ENCODE measurements at regions not wholly inside any gene's neighbourhood (a gene's known extent, or its start where the extent isn't known, plus 50 kb on each side); places are given as distances from the start of the nearest gene placed in this dataset.

DNA sequence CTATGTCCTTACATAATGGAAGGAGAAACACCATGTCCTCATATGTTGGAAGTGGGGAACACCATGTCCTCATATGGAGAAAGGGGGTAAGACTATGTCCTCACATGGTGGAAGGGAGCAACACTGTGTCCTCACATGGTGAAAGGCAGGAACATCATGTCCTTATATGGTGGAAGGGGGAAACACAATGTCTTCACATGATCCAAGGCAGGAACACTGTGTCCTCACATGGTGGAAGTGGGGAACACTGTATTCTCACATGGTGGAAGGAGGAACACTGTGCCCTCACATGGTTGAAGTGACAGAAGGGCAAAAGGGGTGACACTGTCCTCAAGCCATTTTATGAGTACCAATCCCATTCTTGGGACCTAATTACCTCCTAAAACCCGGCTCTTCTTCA lies 146.3 kb upstream of the ETV3 start:
- dilution Hi-C loops (cut with MboI; ENCODE audit: extremely low pct_ligation_motif_present, low sequenced_read_pairs): no loop called here
- H4K20me1 ChIP-seq (replicated peaks; ENCODE audit: control insufficient read depth, extremely low read depth, insufficient read depth, low read length): no peaks in the 10 kb centered on the region
- no peaks in the 10 kb centered on the region for H3K9me3 ChIP-seq (replicated peaks; ENCODE audit: control insufficient read depth, insufficient read depth, low read length)
- ChIA-PET CTCF (no interaction called here), POLR2A (no interaction called here)
- no peak overlapping the region for H3K9ac ChIP-seq (replicated peaks; ENCODE audit: extremely low read depth, insufficient read depth, low read length)
- H3K27me3 ChIP-seq (ENCODE audit: control insufficient read depth in 2 of 2, insufficient read depth in 2 of 2, low read length in 2 of 2): peaks cover 3 to 7% of the 10 kb centered on the region in 2 experiments
- no peak overlapping the region for H3K27ac ChIP-seq (ENCODE audit: insufficient read depth, low read depth, low read length)
- no peak for FAIRE-seq
- no peaks in the 10 kb centered on the region for H3K4me1 ChIP-seq (ENCODE audit: control insufficient read depth, extremely low read depth, insufficient read depth, low read length)
- H3K79me2 ChIP-seq (ENCODE audit: control insufficient read depth, insufficient read depth, low read length): no peaks in the 10 kb centered on the region
- H3K4me2 ChIP-seq (ENCODE audit: insufficient read depth, low read length): no peak overlapping the region
- H3K4me3 ChIP-seq (replicated peaks in 1 of 3; ENCODE audit: insufficient read depth in 1 of 3, low read depth in 1 of 3, low read length in 3 of 3): no peak overlapping the region
- intact Hi-C loops (cut with micrococcal nuclease): no loop called here
- no peak for DNase-seq (ENCODE audit: low read depth, low spot score)
- no TSS peak for BruUV-seq (replicated peaks)
- no peaks in the 10 kb centered on the region for H3K9me1 ChIP-seq (replicated peaks; ENCODE audit: control insufficient read depth, extremely low read depth, insufficient read depth, low read length)
- H2AFZ ChIP-seq (ENCODE audit: low read depth, low read length): no peak overlapping the region
- H3K36me3 ChIP-seq (ENCODE audit: control insufficient read depth in 2 of 2, extremely low read depth in 1 of 2, insufficient read depth in 2 of 2, low read length in 2 of 2): no peaks in the 10 kb centered on the region
- TF ChIP-seq POLR2AphosphoS5 (IDR thresholded peaks at IDR 0.05; ENCODE audit: insufficient read depth, low read depth, low read length) (no peak), POLR2A (IDR thresholded peaks at IDR 0.05; ENCODE audit: low read depth, low read length) (no peak), JUN (IDR thresholded peaks at IDR 0.05; ENCODE audit: borderline replicate concordance, insufficient read depth, insufficient read length, low read depth) (no peak), FOS (IDR thresholded peaks at IDR 0.05; ENCODE audit: borderline replicate concordance, insufficient read depth, low read length) (no peak), EZH2 (IDR thresholded peaks at IDR 0.05; ENCODE audit: borderline replicate concordance, low read depth, low read length, severe bottlenecking) (no peak), MYC (IDR thresholded peaks at IDR 0.05; ENCODE audit: low read depth, low read length) (no peak), GATA2 (IDR thresholded peaks at IDR 0.05; ENCODE audit: insufficient read depth, insufficient read length, low read depth, low read length) (no peak)
- TF ChIP-seq, protein P1, sequence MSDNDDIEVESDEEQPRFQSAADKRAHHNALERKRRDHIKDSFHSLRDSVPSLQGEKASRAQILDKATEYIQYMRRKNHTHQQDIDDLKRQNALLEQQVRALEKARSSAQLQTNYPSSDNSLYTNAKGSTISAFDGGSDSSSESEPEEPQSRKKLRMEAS (IDR thresholded peaks at IDR 0.05; ENCODE audit: insufficient read depth, insufficient read length): no peak
- TF ChIP-seq, protein P2, sequence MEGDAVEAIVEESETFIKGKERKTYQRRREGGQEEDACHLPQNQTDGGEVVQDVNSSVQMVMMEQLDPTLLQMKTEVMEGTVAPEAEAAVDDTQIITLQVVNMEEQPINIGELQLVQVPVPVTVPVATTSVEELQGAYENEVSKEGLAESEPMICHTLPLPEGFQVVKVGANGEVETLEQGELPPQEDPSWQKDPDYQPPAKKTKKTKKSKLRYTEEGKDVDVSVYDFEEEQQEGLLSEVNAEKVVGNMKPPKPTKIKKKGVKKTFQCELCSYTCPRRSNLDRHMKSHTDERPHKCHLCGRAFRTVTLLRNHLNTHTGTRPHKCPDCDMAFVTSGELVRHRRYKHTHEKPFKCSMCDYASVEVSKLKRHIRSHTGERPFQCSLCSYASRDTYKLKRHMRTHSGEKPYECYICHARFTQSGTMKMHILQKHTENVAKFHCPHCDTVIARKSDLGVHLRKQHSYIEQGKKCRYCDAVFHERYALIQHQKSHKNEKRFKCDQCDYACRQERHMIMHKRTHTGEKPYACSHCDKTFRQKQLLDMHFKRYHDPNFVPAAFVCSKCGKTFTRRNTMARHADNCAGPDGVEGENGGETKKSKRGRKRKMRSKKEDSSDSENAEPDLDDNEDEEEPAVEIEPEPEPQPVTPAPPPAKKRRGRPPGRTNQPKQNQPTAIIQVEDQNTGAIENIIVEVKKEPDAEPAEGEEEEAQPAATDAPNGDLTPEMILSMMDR (IDR thresholded peaks at IDR 0.05; ENCODE audit: extremely low read depth in 1 of 2, insufficient read depth in 1 of 2, low read depth in 1 of 2, low read length in 2 of 2): no peak

All from endothelial cell of umbilical vein (primary cell).